Naive thymus-derived CD4-positive, alpha-beta T cell (primary cell): ENCODE measurements at regions not wholly inside any gene's neighbourhood (a gene's known extent, or its start where the extent isn't known, plus 50 kb on each side); places are given as distances from the start of the nearest gene placed in this dataset.
A peak's percentile ranks its signal among the peaks of the same experiment; 100 is the strongest.

Experiments
- ATAC-seq: fragments of 150-1000 bp; cut with Tn5 transposase; 2 replicates; pipeline ENCODE4 v1.10.0; 2021; ENCODE audit warnings: mild to moderate bottlenecking, moderate library complexity
- CTCF ChIA-PET: fragments of 350-600 bp; sonication (Branson Sonifier 250); formaldehyde crosslinking; loops from one replicate; lab custom pipeline; 2021; ENCODE audit warnings: antibody characterized with exemption; lab: Charles Lee
- POLR2A ChIA-PET: fragments of 350-600 bp; sonication (Branson Sonifier 250); formaldehyde crosslinking; loops from one replicate; lab custom pipeline; 2021; ENCODE audit warnings: antibody characterized with exemption, inconsistent platforms; lab: Charles Lee
- DNase-seq, 9 donors: peaks; one replicate each; pipeline versions ENCODE4 v3.0.0 to v3.0.0-alpha.2; 2020 to 2022; ENCODE audit warnings: mixed read lengths in 1 of 9
- H3K27ac ChIP-seq: one replicate; pipeline ENCODE4 v1.7.0; 2013; ENCODE audit warnings: mild to moderate bottlenecking, low read depth, low read length, moderate library complexity
- H3K27me3 ChIP-seq, 2 donors: one replicate each; pipeline ENCODE4 v1.7.0; 2013; ENCODE audit warnings: low read length in 2 of 2, mild to moderate bottlenecking in 2 of 2, moderate library complexity in 2 of 2; ENCODE audit not compliant: control insufficient read depth in 2 of 2, insufficient read depth in 2 of 2
- H3K36me3 ChIP-seq, 3 experiments: 1 replicate in 2 of 3; 2 replicates in 1 of 3; pipeline ENCODE4 v1.7.0; 2013; ENCODE audit warnings: low read length in 3 of 3, mild to moderate bottlenecking in 3 of 3, moderate library complexity in 1 of 3; ENCODE audit not compliant: insufficient read depth in 3 of 3, control insufficient read depth in 2 of 3
- H3K4me1 ChIP-seq, 2 donors: one replicate each; pipeline ENCODE4 v1.7.0; 2013; ENCODE audit warnings: low read length in 2 of 2, mild to moderate bottlenecking in 2 of 2, moderate library complexity in 1 of 2; ENCODE audit not compliant: control insufficient read depth in 2 of 2, insufficient read depth in 2 of 2
- H3K4me3 ChIP-seq: 2 replicates; pipeline ENCODE4 v1.7.0; 2013; ENCODE audit warnings: mild to moderate bottlenecking, low read length
- H3K9me3 ChIP-seq, 3 experiments: 1 replicate in 2 of 3; 2 replicates in 1 of 3; pipeline ENCODE4 v1.7.0; 2013; ENCODE audit warnings: low read length in 3 of 3; ENCODE audit not compliant: control insufficient read depth in 2 of 3
- H3K27ac Mint-ChIP-seq, 9 donors: one replicate each; pipeline ENCODE4 v1.8.0; 2020 to 2022; ENCODE audit warnings: mixed read lengths in 9 of 9, mild to moderate bottlenecking in 8 of 9, moderate library complexity in 5 of 9, inconsistent platforms in 2 of 9
- H3K27me3 Mint-ChIP-seq, 5 donors: one replicate each; pipeline ENCODE4 v1.8.0; 2021 to 2022; ENCODE audit warnings: mixed read lengths in 5 of 5, mild to moderate bottlenecking in 1 of 5
- H3K36me3 Mint-ChIP-seq, 5 donors: one replicate each; pipeline ENCODE4 v1.8.0; 2020 to 2022; ENCODE audit warnings: mixed read lengths in 5 of 5, mild to moderate bottlenecking in 3 of 5, inconsistent platforms in 1 of 5
- H3K4me1 Mint-ChIP-seq, 7 donors: one replicate each; pipeline ENCODE4 v1.8.0; 2020 to 2022; ENCODE audit warnings: mixed read lengths in 7 of 7, mild to moderate bottlenecking in 3 of 7, inconsistent platforms in 1 of 7
- H3K4me3 Mint-ChIP-seq, 10 donors: one replicate each; pipeline ENCODE4 v1.8.0; 2020 to 2022; ENCODE audit warnings: mild to moderate bottlenecking in 10 of 10, mixed read lengths in 10 of 10, moderate library complexity in 6 of 10, inconsistent platforms in 2 of 10
- H3K9me3 Mint-ChIP-seq, 11 donors: one replicate each; pipeline ENCODE4 v1.8.0; 2020 to 2022; ENCODE audit warnings: mixed read lengths in 11 of 11, mild to moderate bottlenecking in 4 of 11, inconsistent platforms in 1 of 11, moderate library complexity in 1 of 11
- intact Hi-C, 2 donors: fragments of 100-400 bp; cut with micrococcal nuclease; formaldehyde crosslinking; loops; one replicate each; pipeline ENCODE4 v1.15.1; 2023

DNA sequence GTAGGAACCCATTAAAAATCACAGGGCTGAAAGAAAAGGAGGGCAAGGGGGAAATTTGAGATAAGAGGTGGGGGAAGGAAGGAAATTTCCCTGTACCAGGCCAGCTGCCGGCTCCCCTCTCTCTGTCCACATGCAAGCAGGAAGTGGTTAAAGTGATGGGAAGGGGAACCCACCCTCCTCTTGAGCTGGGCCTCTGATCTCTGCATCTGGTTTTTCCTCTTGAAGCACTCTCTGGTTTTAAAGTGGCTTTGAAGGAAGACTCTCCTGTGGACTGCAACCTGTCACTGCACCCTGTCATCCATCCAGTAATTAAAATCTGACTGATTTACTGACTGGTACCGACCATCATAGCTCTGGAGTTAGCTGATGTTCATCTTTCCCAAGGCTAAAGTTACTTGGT, 239.6 kb downstream of the TSHZ3 start:
- Mint-ChIP-seq H3K27me3 (peaks cover 15 to 52% (median 31%) of the 10 kb centered on the region in 5 donors), H3K4me1 (peaks cover 5 to 12% (median 9%) of the 10 kb centered on the region in 7 donors), H3K27ac (no peak overlapping the region), H3K4me3 (peak overlapping the region in 1 of 10 donors; percentile 7), H3K9me3 (no peaks in the 10 kb centered on the region), H3K36me3 (no peaks in the 10 kb centered on the region)
- intact Hi-C loops = loop anchor here in 1 of 2 donors (1.0 kb wide), 1 partner anchor 248 kb away; no protein-coding TSS in a partner anchor
- Histone ChIP-seq H3K4me3 (no peak overlapping the region), H3K36me3 (no peaks in the 10 kb centered on the region), H3K4me1 (no peaks in the 10 kb centered on the region), H3K27ac (no peak overlapping the region), H3K27me3 (no peaks in the 10 kb centered on the region), H3K9me3 (no peaks in the 10 kb centered on the region)
- DNase-seq (no peak), ATAC-seq (no peak)
- CTCF ChIA-PET = interaction anchor here (0.6 kb wide), 1 partner anchor 35 kb away, joined by 3 read pairs; no protein-coding TSS in a partner anchor
- POLR2A ChIA-PET = no interaction called here

DNA sequence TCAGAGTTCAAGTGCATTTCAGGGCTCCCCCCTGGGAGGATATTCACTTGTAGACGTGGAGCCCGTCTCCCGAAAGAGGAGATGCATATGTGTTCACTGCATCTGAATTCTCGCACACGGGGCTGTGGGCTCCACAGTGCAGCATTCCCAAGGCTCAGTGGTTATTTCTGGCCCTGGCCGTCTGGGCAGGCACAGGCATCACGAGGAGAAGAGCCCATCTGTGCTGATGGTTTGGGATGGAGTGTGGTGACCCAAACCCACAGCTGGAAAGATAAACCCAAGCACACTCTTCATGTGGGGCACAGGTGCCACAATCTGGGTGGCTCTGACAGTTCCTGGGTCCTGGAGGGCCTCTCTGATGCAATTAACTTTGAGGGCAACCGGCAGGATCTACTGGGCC, 242.1 kb downstream of the TSHZ3 start:
- no peak overlapping the region for H3K27ac Mint-ChIP-seq
- H3K36me3 ChIP-seq = no peaks in the 10 kb centered on the region

DNA sequence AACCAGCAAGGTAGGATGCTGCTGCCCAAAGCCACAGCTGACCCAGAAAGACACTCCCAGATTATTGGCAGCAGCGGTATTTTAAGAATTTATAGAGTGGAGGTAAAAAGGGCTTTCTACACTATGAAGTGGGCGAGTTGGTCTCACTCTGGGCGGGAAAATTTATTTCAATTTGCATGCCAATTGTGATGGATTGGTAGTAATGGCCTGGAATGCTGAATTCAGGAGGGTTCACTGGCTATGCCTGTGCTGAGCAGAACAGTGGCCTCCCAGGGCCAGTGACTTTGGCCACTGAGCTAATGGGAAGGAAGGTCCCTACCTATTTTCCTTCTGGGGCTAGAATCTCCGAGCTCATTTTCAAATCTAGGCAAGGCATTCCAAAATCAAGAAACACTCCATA, 243.5 kb downstream of the TSHZ3 start:
- ATAC-seq = no peak
- H3K36me3 Mint-ChIP-seq = no peaks in the 10 kb centered on the region

More for the DNA sequence above, 242.1 kb downstream of the TSHZ3 start:
- no peaks in the 10 kb centered on the region for H3K36me3 Mint-ChIP-seq
- Histone ChIP-seq H3K9me3 (no peaks in the 10 kb centered on the region), H3K4me3 (no peak overlapping the region), H3K27ac (no peak overlapping the region), H3K4me1 (no peaks in the 10 kb centered on the region), H3K27me3 (no peaks in the 10 kb centered on the region)
- no peak overlapping the region for H3K4me3 Mint-ChIP-seq
- no peak for ATAC-seq
- H3K9me3 Mint-ChIP-seq = no peaks in the 10 kb centered on the region
- peaks cover 12 to 31% (median 17%) of the 10 kb centered on the region in 5 donors for H3K27me3 Mint-ChIP-seq
- H3K4me1 Mint-ChIP-seq = peaks cover 5 to 12% (median 9%) of the 10 kb centered on the region in 7 donors
- ChIA-PET POLR2A (no interaction called here), CTCF (no interaction called here)
- DNase-seq = no peak
- intact Hi-C loops = no loop called here

DNA sequence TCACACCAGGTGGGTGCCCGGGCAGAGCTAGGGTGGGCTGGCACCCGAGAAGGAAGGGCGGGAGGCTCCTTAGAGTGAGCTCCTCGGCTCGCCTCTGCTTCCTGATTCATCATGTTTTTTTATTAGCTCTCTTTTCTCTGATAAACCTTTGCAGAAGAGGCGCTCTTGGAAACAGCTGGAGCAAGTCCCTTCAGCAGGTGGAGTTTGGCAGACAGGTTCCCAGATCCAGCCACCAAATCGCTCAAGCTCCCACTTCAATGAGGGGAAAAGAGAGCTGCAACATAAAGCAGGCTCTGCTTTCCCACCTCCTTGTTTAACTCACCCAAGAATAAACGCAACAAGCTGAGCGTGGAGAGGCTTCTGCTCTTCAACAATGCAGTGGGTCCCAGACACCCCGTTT, 244.8 kb downstream of the TSHZ3 start:
- H3K36me3 Mint-ChIP-seq = no peaks in the 10 kb centered on the region
- no peaks in the 10 kb centered on the region for H3K9me3 Mint-ChIP-seq
- no peak for ATAC-seq
- ChIA-PET CTCF (interaction anchor here (0.6 to 0.7 kb wide), 2 partner anchors 53 to 232 kb away, joined by 3 read pairs; no protein-coding TSS in a partner anchor), POLR2A (no interaction called here)
- H3K4me1 Mint-ChIP-seq = peaks cover under 1 to 5% (median 4%) of the 10 kb centered on the region in 7 donors
- H3K27ac ChIP-seq = no peak overlapping the region
- H3K27me3 Mint-ChIP-seq = peaks cover 0 to 15% (median 6%) of the 10 kb centered on the region in 5 donors
- no peak overlapping the region for H3K27ac Mint-ChIP-seq
- intact Hi-C loops = no loop called here
- H3K4me3 Mint-ChIP-seq = no peak overlapping the region
- H3K9me3 ChIP-seq = no peaks in the 10 kb centered on the region
- H3K27me3 ChIP-seq = no peaks in the 10 kb centered on the region
- DNase-seq = no peak
- H3K36me3 ChIP-seq = no peaks in the 10 kb centered on the region
- H3K4me1 ChIP-seq = no peaks in the 10 kb centered on the region
- no peak overlapping the region for H3K4me3 ChIP-seq

More for the DNA sequence above, 243.5 kb downstream of the TSHZ3 start:
- Mint-ChIP-seq H3K27ac (no peak overlapping the region), H3K4me1 (peaks cover 5 to 12% (median 9%) of the 10 kb centered on the region in 7 donors), H3K9me3 (no peaks in the 10 kb centered on the region), H3K4me3 (no peak overlapping the region), H3K27me3 (peaks cover 5 to 19% (median 10%) of the 10 kb centered on the region in 5 donors)
- Histone ChIP-seq H3K4me3 (no peak overlapping the region), H3K9me3 (no peaks in the 10 kb centered on the region), H3K27ac (no peak overlapping the region), H3K27me3 (no peaks in the 10 kb centered on the region), H3K36me3 (no peaks in the 10 kb centered on the region), H3K4me1 (no peaks in the 10 kb centered on the region)
- intact Hi-C loops = no loop called here
- CTCF ChIA-PET = no interaction called here
- DNase-seq = no peak
- POLR2A ChIA-PET = no interaction called here

DNA sequence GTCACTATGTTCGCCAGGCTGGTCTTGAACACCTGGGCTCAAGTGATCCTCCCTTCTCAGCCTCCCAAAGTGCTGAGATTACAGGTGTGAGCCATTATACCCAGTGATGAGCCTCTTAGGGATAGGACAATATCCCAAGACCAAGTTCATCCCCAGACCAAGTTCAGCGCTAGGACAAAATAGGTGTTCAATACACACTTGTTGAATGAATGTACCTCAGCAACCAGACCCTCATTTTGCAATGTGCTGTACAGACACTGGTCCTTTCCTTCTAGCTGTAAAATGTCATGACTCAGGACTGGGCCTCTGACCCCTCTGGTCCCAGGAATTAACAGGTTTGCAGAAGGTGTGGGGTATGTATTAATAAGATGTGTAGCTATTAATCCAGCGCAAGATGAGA, 246.0 kb downstream of the TSHZ3 start:
- Mint-ChIP-seq H3K36me3 (no peaks in the 10 kb centered on the region), H3K4me1 (no peaks in the 10 kb centered on the region), H3K27ac (no peak overlapping the region), H3K27me3 (peaks cover 0 to 10% (median 6%) of the 10 kb centered on the region in 5 donors), H3K9me3 (no peaks in the 10 kb centered on the region), H3K4me3 (no peak overlapping the region)
- POLR2A ChIA-PET = no interaction called here
- DNase-seq = no peak
- H3K4me1 ChIP-seq = no peaks in the 10 kb centered on the region
- intact Hi-C loops = no loop called here
- H3K4me3 ChIP-seq = no peak overlapping the region
- H3K27me3 ChIP-seq = no peaks in the 10 kb centered on the region
- no peak overlapping the region for H3K27ac ChIP-seq
- ATAC-seq = no peak
- no peaks in the 10 kb centered on the region for H3K9me3 ChIP-seq
- CTCF ChIA-PET = no interaction called here
- no peaks in the 10 kb centered on the region for H3K36me3 ChIP-seq

DNA sequence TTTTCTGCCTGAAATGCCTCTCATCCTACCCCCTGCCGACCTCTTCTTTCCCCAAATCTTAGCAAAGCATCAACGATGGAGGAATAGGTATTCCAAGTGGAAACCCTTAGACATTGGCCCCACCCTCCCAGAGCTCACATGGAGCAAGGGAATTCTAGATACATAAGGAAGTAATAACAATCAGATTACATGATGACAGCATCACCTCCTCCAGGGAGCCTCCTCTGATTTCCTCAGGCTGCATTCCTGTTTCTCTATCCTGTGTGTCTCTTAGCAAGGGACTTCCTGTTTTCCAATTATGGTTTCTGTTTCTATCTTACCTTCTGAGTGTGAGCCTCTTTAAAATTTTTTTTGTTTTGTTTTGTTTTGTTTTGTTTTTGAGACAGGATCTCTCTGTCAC, 246.6 kb downstream of the TSHZ3 start:
- DNase-seq (no peak), ATAC-seq (no peak)
- intact Hi-C loops = no loop called here
- Mint-ChIP-seq H3K27me3 (peaks cover 0 to 10% (median 6%) of the 10 kb centered on the region in 5 donors), H3K36me3 (no peaks in the 10 kb centered on the region), H3K27ac (no peak overlapping the region), H3K9me3 (no peaks in the 10 kb centered on the region), H3K4me3 (no peak overlapping the region), H3K4me1 (no peaks in the 10 kb centered on the region)
- Histone ChIP-seq H3K4me3 (no peak overlapping the region), H3K27me3 (no peaks in the 10 kb centered on the region), H3K36me3 (no peaks in the 10 kb centered on the region), H3K4me1 (no peaks in the 10 kb centered on the region), H3K9me3 (no peaks in the 10 kb centered on the region), H3K27ac (no peak overlapping the region)
- POLR2A ChIA-PET = no interaction called here
- CTCF ChIA-PET = no interaction called here

DNA sequence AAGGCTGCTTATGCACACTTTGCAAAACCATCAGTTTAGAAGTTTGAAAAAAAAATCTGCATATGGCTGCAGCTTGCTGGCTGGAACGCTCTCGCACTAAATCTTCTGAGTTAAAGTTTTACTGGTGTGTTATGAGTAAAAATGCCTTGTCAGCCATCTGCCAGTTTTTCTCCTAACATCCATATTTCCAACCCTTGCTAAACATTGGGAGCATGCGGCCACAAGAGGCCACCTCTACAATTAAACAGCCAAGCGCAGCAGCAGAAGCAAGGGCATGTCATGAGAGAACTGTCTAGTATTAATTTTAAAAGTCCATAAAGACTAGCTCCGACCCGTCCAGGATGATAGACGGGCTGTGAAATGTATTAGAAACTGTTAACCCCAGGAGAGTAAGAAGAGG, 248.3 kb downstream of the TSHZ3 start:
- Histone ChIP-seq H3K27ac (no peak overlapping the region), H3K4me3 (no peak overlapping the region), H3K36me3 (no peaks in the 10 kb centered on the region), H3K4me1 (no peaks in the 10 kb centered on the region), H3K9me3 (no peaks in the 10 kb centered on the region), H3K27me3 (no peaks in the 10 kb centered on the region)
- ChIA-PET CTCF (interaction anchor here (1.2 kb wide), 1 partner anchor 255 kb away, joined by 3 read pairs; no protein-coding TSS in a partner anchor), POLR2A (no interaction called here)
- no peak for ATAC-seq
- Mint-ChIP-seq H3K9me3 (no peaks in the 10 kb centered on the region), H3K4me1 (no peaks in the 10 kb centered on the region), H3K4me3 (no peak overlapping the region), H3K27ac (no peak overlapping the region), H3K36me3 (no peaks in the 10 kb centered on the region), H3K27me3 (peaks cover 0 to 10% (median 5%) of the 10 kb centered on the region in 5 donors)
- no peak for DNase-seq
- intact Hi-C loops = no loop called here
